RWPE2 (cell line): ENCODE measurements at regions not wholly inside any gene's neighbourhood (a gene's known extent, or its start where the extent isn't known, plus 50 kb on each side); places are given as distances from the start of the nearest gene placed in this dataset.

ENCODE experiments used
- ATAC-seq: fragments of 200-7000 bp; cut with Tn5 transposase; 3 replicates; pipeline ENCODE4 v1.9.1; 2021; ENCODE audit warnings: low read depth
- DNase-seq: peaks from one replicate; pipeline ENCODE4 v3.0.0-alpha.2; 2020; ENCODE audit warnings: low spot score
- H3K27ac ChIP-seq: fragments of 450-650 bp; 2 replicates; pipeline ENCODE4 v1.5.1; 2017; ENCODE audit warnings: mild to moderate bottlenecking; ENCODE audit not compliant: poor library complexity, severe bottlenecking
- H3K27me3 ChIP-seq: fragments of 250-450 bp; sonication (Bioruptor Pico); 2 replicates; pipeline ENCODE4 v1.5.1; 2021; ENCODE audit warnings: mild to moderate bottlenecking, moderate library complexity; ENCODE audit not compliant: insufficient read depth, poor library complexity, severe bottlenecking
- H3K36me3 ChIP-seq: fragments of 250-450 bp; sonication (Bioruptor Pico); 2 replicates; pipeline ENCODE4 v1.5.1; 2020; ENCODE audit warnings: low read depth, mild to moderate bottlenecking, moderate library complexity
- H3K4me1 ChIP-seq: fragments of 250-450 bp; sonication (Bioruptor Pico); 2 replicates; pipeline ENCODE4 v1.5.1; 2021; ENCODE audit warnings: mild to moderate bottlenecking, moderate library complexity; ENCODE audit not compliant: insufficient read depth, poor library complexity, severe bottlenecking
- H3K4me3 ChIP-seq: fragments of 250-450 bp; sonication (Bioruptor Pico); 2 replicates; pipeline ENCODE4 v1.5.1; 2021; ENCODE audit warnings: mild to moderate bottlenecking, moderate library complexity; ENCODE audit not compliant: severe bottlenecking
- H3K9me3 ChIP-seq: fragments of 250-450 bp; sonication (Bioruptor Pico); 2 replicates; pipeline ENCODE4 v1.5.1; 2021; ENCODE audit warnings: mild to moderate bottlenecking, moderate library complexity; ENCODE audit not compliant: severe bottlenecking
- TF ChIP-seq, protein P1 (sequence below): fragments of 450-650 bp; IDR thresholded peaks from one replicate; pipeline ENCODE4 v1.5.1; 2017; ENCODE audit warnings: mild to moderate bottlenecking, moderate library complexity; ENCODE audit not compliant: poor library complexity, severe bottlenecking

DNA sequence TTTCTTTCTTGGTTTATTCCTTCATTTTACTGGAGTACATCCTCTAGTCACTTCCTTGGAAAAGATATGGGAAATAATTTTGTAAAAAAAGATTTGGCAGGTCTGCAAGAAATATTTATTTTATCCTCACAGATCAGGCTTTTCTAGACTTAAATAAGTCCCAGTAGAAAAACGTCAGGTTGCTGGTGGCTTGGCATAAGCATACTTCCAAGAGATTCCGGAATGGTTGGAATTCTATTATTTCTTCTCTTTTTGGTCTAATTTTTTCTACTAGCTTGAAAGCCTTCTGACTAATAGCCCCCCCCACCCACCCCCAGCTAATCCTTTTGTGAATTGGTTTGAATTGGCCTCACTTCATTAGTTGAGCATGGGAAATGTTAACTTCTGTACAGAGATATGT, 147.6 kb downstream of the ZIC5 start:
- Histone ChIP-seq H3K4me1 (no peaks in the 10 kb centered on the region), H3K27ac (no peak overlapping the region), H3K27me3 (no peaks in the 10 kb centered on the region), H3K9me3 (no peaks in the 10 kb centered on the region), H3K4me3 (no peak overlapping the region), H3K36me3 (no peaks in the 10 kb centered on the region)
- ATAC-seq (no peak), DNase-seq (no peak)
- TF ChIP-seq, protein P1, sequence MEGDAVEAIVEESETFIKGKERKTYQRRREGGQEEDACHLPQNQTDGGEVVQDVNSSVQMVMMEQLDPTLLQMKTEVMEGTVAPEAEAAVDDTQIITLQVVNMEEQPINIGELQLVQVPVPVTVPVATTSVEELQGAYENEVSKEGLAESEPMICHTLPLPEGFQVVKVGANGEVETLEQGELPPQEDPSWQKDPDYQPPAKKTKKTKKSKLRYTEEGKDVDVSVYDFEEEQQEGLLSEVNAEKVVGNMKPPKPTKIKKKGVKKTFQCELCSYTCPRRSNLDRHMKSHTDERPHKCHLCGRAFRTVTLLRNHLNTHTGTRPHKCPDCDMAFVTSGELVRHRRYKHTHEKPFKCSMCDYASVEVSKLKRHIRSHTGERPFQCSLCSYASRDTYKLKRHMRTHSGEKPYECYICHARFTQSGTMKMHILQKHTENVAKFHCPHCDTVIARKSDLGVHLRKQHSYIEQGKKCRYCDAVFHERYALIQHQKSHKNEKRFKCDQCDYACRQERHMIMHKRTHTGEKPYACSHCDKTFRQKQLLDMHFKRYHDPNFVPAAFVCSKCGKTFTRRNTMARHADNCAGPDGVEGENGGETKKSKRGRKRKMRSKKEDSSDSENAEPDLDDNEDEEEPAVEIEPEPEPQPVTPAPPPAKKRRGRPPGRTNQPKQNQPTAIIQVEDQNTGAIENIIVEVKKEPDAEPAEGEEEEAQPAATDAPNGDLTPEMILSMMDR, result no peak

DNA sequence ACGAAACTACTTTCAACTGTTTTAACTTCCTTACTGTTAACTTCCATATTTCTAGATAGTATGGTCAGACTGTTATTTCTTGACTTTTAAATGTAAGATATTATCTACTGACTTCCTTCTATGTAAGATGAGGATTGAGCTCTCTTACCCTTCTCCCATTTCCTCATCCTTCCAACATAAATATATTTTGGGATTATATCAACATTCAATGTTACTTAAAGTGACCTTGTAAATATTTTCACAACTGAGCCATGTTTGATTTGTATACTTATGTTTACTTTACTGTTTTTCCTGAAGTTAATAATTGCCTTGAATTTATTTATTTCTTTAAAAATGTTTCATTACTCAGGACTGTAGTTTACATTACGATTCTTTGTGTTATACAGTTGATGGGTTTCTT, 148.7 kb downstream of the ZIC5 start:
- no peak for ATAC-seq
- H3K27ac ChIP-seq, result no peak overlapping the region

GRCh38 chr13:99821741-99822140, 149.8 kb downstream of the ZIC5 start:
- no peak overlapping the region for H3K4me3 ChIP-seq
- no peaks in the 10 kb centered on the region for H3K27me3 ChIP-seq
- H3K36me3 ChIP-seq, result no peaks in the 10 kb centered on the region
- DNase-seq, result no peak
- ATAC-seq, result no peak
- H3K27ac ChIP-seq, result no peak overlapping the region
- H3K4me1 ChIP-seq, result no peaks in the 10 kb centered on the region
- TF ChIP-seq, protein P1, result no peak
- no peaks in the 10 kb centered on the region for H3K9me3 ChIP-seq

More for the DNA sequence above, 148.7 kb downstream of the ZIC5 start:
- Histone ChIP-seq H3K9me3 (no peaks in the 10 kb centered on the region), H3K36me3 (no peaks in the 10 kb centered on the region), H3K4me1 (no peaks in the 10 kb centered on the region), H3K4me3 (no peak overlapping the region), H3K27me3 (no peaks in the 10 kb centered on the region)
- TF ChIP-seq, protein P1, result no peak
- no peak for DNase-seq

GRCh38 chr13:99819967-99820366, 151.6 kb downstream of the ZIC5 start:
- H3K36me3 ChIP-seq, result no peaks in the 10 kb centered on the region
- no peak for DNase-seq
- no peak for ATAC-seq
- H3K27ac ChIP-seq, result no peak overlapping the region
- TF ChIP-seq, protein P1, result no peak
- no peaks in the 10 kb centered on the region for H3K27me3 ChIP-seq
- no peaks in the 10 kb centered on the region for H3K9me3 ChIP-seq
- H3K4me3 ChIP-seq, result no peak overlapping the region
- no peaks in the 10 kb centered on the region for H3K4me1 ChIP-seq

GRCh38 chr13:99816321-99816720, 155.2 kb downstream of the ZIC5 start:
- H3K9me3 ChIP-seq, result no peaks in the 10 kb centered on the region
- DNase-seq (no peak), ATAC-seq (no peak)
- TF ChIP-seq, protein P1, result no peak
- no peaks in the 10 kb centered on the region for H3K27me3 ChIP-seq
- H3K36me3 ChIP-seq, result no peaks in the 10 kb centered on the region
- H3K4me1 ChIP-seq, result peaks cover 14% of the 10 kb centered on the region
- H3K4me3 ChIP-seq, result no peak overlapping the region
- no peak overlapping the region for H3K27ac ChIP-seq
